ENCODE measurements at regions not wholly inside any gene's neighbourhood (a gene's known extent, or its start where the extent isn't known, plus 50 kb on each side); places are given as distances from the start of the nearest gene placed in this dataset.
A peak's percentile ranks its signal among the peaks of the same experiment; 100 is the strongest.

DNA sequence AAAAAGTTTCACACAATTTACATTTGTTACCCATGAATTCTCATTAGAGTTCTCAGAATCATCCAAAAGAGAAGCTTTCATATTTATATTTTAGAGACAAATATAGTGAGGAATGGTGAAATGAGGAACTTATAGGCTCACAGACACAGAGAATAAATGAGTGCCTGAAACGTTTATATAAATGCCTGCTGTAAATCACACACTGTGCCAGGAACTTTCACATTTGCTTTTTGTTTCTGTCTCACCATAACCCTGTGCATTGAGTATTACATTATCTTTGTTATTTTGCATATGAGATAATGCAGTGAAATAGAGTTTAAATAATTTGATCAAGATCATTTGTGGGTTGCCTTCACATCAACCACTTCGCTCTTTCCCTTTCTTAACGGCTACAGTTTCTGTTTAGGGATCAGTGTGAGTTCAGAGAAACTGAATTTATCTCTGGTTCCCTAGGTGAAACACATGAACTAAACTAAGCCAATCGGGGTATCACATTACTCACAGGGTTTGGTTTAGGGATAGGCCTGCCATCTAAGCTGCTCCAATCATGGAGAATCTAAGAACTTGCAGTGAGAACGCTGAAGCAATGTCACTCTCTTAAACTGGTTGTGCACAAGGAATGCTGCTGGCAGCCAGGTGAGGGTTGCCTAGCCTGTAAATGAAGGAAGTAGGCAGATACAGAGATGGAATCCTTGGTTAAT, 1339.2 kb upstream of the TENM4 start:
- Histone ChIP-seq H3K27ac (ENCODE audit: insufficient read length, low read depth, low read length) (no peak overlapping the region), H4K91ac (ENCODE audit: insufficient read length, low read depth, low read length) (no peak overlapping the region), H3K4ac (ENCODE audit: low read depth, low read length) (no peak overlapping the region), H3K9me3 (ENCODE audit: control insufficient read depth, low read depth, low read length) (no peaks in the 10 kb centered on the region), H3K4me2 (ENCODE audit: insufficient read depth, insufficient read length, low read length) (no peak overlapping the region), H2BK12ac (ENCODE audit: insufficient read length, low read depth, low read length) (no peak overlapping the region), H4K5ac (ENCODE audit: insufficient read length, low read depth, low read length) (no peak overlapping the region), H3K4me1 (ENCODE audit: insufficient read depth, low read length) (no peaks in the 10 kb centered on the region; the same call in 1 of the 2 replicates), H2BK120ac (ENCODE audit: low read depth, low read length, poor library complexity, severe bottlenecking) (no peak overlapping the region), H3K79me1 (ENCODE audit: insufficient read depth, low read depth, low read length, poor library complexity, severe bottlenecking) (no peaks in the 10 kb centered on the region), H2AFZ (ENCODE audit: low read length) (peak overlapping the region; percentile 45), H3K56ac (ENCODE audit: insufficient read length, low read depth, low read length) (no peak overlapping the region), H2BK15ac (ENCODE audit: low read depth, low read length) (no peak overlapping the region), H3K18ac (ENCODE audit: insufficient read length, low read depth, low read length) (no peak overlapping the region), H3K9ac (ENCODE audit: extremely low read depth, insufficient read length, low read length) (no peak overlapping the region), H4K20me1 (ENCODE audit: control insufficient read depth, insufficient read depth, insufficient read length) (no peaks in the 10 kb centered on the region), H2BK20ac (ENCODE audit: low read depth, low read length, poor library complexity, severe bottlenecking) (no peak overlapping the region), H3T11ph (ENCODE audit: low read length) (no peak overlapping the region), H3K79me2 (ENCODE audit: insufficient read depth, low read length) (no peaks in the 10 kb centered on the region), H3K14ac (ENCODE audit: insufficient read depth, low read length) (no peak overlapping the region), H4K8ac (replicated peaks; ENCODE audit: insufficient read length, low read depth, low read length) (no peak overlapping the region), H3K27me3 (ENCODE audit: insufficient read depth, low read length) (no peaks in the 10 kb centered on the region), H2AK5ac (ENCODE audit: insufficient read length, low read length) (no peak overlapping the region), H2BK5ac (ENCODE audit: insufficient read length, low read length) (no peak overlapping the region), H3K23ac (ENCODE audit: insufficient read length, low read depth, low read length) (peak overlapping the region; percentile 70), H3K23me2 (ENCODE audit: insufficient read length, low read depth, low read length, poor library complexity, severe bottlenecking) (no peaks in the 10 kb centered on the region)
- peaks cover 34 to 41% of the 10 kb centered on the region in 2 experiments for H3K4me1 Mint-ChIP-seq
- H3K27ac Mint-ChIP-seq, result no peak overlapping the region
- DNase-seq, result no peak
- H3K27me3 Mint-ChIP-seq (ENCODE audit: low read depth), result no peaks in the 10 kb centered on the region
- no CpG with 5 or more reads among the region's 5 CpGs for WGBS (ENCODE audit: extremely low coverage, insufficient read length, low lambda C conversion rate)
- no peak overlapping the region for H3K4me3 Mint-ChIP-seq
- peaks cover 0 to 2% (median 0%) of the 10 kb centered on the region in 3 experiments; a peak in 1 of 7 replicates for H3K36me3 Mint-ChIP-seq (ENCODE audit: insufficient read depth in 1 of 3, low read depth in 3 of 3)
- TF ChIP-seq, protein P1, sequence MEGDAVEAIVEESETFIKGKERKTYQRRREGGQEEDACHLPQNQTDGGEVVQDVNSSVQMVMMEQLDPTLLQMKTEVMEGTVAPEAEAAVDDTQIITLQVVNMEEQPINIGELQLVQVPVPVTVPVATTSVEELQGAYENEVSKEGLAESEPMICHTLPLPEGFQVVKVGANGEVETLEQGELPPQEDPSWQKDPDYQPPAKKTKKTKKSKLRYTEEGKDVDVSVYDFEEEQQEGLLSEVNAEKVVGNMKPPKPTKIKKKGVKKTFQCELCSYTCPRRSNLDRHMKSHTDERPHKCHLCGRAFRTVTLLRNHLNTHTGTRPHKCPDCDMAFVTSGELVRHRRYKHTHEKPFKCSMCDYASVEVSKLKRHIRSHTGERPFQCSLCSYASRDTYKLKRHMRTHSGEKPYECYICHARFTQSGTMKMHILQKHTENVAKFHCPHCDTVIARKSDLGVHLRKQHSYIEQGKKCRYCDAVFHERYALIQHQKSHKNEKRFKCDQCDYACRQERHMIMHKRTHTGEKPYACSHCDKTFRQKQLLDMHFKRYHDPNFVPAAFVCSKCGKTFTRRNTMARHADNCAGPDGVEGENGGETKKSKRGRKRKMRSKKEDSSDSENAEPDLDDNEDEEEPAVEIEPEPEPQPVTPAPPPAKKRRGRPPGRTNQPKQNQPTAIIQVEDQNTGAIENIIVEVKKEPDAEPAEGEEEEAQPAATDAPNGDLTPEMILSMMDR (conservative IDR thresholded peaks at IDR 0.05), result no peak
- H3K9me3 Mint-ChIP-seq, result no peaks in the 10 kb centered on the region

Data from H9 (cell line).